ENCODE measurements at regions not wholly inside any gene's neighbourhood (a gene's known extent, or its start where the extent isn't known, plus 50 kb on each side); places are given as distances from the start of the nearest gene placed in this dataset.

DNA sequence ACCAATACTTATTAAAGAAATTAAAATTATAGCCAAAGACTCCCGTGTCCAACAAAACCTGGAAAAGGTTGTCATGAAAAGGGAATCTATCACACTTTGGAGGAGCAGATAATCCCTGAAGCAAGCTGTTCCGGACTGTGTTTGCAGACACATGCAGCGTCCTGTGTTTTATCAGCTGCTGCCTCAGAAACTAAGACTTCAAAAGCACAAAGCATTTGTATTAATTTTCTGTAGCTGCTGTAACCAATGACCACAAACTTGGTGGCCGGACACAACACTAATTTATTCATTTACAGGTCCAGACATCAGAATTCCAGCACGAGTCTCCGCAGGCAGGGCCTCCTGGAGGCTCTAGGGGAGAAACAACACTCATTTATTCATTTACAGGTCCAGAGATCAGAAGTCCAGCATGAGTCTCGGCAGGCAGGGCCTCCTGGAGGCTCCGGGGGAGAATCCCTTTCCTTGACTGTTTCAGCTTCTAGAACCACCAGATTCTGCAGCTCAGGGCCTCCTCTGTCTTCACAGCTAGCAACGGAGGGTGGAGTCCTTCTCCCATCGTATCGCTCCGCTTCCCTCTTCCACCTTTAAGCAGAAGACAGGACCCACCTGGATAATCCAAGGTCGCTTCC, 465.3 kb downstream of the BRD1 start:
- TF ChIP-seq, protein P1, sequence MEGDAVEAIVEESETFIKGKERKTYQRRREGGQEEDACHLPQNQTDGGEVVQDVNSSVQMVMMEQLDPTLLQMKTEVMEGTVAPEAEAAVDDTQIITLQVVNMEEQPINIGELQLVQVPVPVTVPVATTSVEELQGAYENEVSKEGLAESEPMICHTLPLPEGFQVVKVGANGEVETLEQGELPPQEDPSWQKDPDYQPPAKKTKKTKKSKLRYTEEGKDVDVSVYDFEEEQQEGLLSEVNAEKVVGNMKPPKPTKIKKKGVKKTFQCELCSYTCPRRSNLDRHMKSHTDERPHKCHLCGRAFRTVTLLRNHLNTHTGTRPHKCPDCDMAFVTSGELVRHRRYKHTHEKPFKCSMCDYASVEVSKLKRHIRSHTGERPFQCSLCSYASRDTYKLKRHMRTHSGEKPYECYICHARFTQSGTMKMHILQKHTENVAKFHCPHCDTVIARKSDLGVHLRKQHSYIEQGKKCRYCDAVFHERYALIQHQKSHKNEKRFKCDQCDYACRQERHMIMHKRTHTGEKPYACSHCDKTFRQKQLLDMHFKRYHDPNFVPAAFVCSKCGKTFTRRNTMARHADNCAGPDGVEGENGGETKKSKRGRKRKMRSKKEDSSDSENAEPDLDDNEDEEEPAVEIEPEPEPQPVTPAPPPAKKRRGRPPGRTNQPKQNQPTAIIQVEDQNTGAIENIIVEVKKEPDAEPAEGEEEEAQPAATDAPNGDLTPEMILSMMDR (IDR thresholded peaks at IDR 0.05 in 8 of 11, conservative IDR thresholded peaks at IDR 0.05 in 3 of 11), result no peak
- no peak for TF ChIP-seq POLR2A (IDR thresholded peaks at IDR 0.05)

Measured in spleen (tissue), 7 donors.